ENCODE measurements at regions not wholly inside any gene's neighbourhood (a gene's known extent, or its start where the extent isn't known, plus 50 kb on each side); places are given as distances from the start of the nearest gene placed in this dataset.

DNA sequence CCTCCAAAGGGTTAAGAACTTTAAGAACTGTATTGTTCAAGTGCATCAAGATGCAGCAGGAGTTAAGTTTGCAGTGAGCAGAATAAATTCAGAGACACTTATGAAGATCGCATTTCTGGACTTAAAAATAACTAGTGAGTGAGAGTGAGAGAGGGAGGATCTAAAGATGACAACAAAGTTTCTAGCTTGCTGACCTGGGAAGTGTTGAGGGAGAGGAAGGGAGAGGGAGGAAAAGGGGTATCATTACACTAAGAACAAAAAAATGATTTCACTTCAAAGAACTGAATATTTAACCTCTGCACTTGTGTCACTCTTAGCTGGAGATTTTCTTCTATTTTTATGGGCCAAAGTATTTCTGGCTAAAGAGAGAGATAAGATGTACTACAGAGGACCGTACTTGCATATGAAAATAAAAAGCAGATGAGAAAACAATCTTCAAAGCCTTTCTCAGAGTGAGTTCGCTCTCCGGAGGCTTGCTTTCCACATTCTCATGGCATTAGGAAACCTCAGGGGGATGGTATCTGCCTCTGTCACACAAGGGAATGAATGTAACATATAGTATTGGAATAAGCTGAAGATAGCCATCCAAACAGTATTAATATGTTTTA is 91.4 kb upstream of the TJP1 start:
- DNase-seq = no peak

DNA sequence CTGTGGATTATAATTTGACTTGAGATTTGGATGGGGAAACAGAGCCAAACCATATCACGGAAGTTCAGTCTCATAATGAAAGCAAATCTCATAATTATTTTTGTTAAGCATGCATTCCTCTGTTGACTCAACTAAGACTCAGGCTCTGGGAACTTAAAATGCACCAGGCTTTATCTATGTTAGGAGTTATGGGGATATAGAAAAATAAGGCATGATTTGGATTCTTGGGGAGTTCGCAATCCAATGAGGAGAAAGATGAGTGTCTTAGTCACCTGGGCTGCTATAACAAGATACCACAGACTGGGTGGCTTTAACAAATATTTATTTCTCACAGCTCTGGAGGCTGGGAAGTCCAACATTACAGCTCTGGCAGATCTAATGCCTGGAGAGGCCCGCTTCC is 89.4 kb upstream of the TJP1 start:
- no peak for DNase-seq

GRCh38 chr15:29910068-29910467 is 87.8 kb upstream of the TJP1 start:
- DNase-seq = no peak

DNA sequence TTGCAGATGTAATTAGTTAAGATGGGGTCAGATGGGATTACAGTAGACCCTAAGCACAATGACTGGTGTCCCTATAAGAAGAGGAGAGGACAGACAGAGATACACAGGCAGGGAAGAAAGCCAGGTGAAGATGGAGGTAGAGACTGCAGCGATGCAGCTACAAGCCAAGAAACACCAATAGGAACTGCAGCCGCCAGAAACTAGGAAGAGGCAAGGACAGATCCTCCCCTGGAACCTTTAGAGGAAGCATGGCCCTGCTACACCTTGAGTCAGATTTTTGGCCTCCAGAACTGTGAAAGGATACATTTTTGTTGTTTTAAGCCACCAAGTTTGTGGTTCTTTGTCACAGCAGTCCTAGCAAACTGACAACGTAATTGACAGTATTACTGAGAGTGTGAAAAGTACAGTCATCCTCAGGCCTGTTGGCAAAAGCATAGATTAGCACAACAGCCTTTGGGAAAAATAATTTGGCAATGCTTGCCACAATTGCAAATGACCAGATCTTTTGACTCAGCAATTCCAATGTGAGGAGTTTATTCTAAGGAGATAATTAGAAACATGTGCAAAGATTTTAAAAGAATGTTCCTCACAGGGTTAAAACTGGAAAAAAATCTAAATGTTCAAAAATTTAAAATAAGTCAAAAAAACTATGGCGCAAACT is 82.6 kb upstream of the TJP1 start:
- DNase-seq = no peak

DNA sequence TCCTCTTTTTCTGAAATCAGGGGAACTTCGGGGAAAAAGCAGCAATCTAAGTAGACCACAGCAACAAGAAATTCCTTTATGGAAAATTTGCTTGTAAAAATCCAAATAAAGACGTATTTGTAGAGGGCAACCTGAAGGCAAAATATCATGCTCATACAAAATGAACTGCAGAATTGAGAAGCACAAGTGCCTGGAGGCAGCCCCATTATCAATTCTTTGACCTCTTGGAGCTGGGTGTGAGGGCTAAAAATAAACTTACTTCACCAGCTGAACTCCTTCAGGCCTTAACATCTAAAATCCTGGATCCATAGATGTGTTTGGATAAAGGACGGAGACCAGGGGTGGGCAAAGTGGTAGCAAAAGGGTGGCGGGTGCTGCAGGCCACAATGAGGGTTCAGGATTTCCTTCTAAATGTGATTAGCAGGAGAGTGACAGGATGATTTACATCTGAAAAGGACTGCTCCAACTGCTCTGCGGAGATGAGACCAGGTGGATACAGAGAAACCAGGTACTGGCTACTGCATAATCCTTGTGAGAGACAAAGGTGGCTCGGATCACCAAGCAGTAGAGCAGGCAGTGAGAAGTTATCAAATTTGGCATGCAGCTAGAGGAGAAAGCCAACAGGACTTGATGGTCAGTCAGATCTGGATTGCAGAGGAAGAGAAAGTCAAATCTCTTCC is 81.7 kb upstream of the TJP1 start:
- DNase-seq = no peak

DNA sequence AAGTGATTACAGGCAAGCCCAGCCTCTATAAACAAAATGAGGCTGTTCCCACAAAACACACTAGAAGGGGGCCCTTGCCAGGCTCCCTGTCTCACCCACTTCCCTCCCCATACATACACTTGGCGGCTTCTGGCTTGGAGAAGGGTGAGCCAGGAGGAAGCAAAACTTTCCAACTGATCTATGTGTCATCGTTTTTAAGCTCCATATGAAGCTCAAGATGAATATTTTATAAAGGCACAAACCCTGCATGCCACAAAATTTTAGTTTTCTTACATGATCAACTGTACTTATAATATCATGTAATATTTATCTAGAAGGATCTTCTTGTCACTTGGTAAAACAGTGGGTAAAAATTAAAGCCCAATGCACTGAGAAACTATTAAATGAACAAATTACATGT is 80.8 kb upstream of the TJP1 start:
- DNase-seq = no peak

DNA sequence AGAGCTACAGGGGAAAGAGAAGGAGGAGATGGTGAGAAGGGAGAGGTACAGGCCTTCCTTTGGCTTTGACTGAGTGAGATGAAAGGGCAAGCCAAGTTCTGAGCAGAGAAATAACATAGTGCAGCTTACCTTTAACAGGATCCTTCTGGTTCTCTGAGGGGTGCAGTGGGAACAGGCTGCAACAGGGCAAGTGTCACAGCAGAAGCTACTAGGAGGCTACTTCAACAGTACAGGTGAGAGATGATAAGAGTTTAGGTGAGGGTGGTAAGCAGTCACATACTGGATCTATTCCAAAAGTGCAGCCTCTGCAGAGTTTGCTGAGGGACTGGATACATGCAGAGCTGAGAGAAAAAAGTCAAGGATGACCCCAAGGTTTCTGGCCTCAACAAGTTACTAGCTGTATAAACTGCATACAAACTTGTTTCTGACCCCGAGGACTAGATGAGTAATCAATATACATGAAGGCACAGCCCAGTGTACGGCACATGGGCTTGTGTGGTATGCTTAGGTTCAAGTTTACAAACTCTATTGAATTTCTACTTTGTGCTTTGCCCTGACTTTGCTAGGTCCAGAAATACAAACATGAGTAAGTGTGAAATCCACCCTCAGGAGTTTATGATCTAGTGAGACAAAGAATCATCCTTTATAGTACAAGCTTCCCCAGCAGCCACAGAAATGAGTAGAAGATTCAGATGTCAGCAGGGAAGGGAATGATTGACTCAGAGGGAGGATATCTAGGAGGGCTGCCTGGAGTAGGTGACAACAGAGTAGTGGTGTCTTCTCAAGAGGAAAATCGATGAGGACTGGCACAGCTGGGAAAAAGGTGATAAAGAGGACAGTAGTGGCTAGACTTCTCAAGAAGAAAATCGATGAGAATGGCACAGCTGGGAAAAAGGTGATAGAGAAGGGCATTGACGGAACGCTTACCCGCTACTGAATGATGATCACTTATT is 78.2 kb upstream of the TJP1 start:
- DNase-seq = no peak

DNA sequence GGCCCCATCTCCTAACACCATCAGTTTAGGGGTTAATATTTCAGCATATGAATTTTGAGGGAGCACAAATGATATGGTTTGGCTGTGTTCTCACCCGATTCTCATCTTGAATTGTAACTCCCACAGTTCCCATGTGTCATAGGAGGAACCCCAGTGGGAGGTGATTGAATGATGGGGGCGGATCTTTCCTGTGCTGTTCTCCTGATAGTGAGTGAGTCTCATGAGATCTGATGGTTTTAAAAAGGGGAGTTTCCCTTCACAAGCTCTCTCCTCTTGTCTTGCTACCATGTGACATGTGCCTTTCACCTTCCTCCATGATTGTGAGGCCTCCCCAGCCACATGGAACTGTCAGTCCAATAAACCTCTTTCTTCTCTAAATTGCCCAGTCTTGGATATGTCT is 73.8 kb upstream of the TJP1 start:
- no peak for DNase-seq

GRCh38 chr15:29891096-29891457 is 68.8 kb upstream of the TJP1 start:
- DNase-seq = no peak

- DNase-seq = no peak
Observed at GRCh38 chr15:29890336-29891095, 68.2 kb upstream of the TJP1 start.

DNA sequence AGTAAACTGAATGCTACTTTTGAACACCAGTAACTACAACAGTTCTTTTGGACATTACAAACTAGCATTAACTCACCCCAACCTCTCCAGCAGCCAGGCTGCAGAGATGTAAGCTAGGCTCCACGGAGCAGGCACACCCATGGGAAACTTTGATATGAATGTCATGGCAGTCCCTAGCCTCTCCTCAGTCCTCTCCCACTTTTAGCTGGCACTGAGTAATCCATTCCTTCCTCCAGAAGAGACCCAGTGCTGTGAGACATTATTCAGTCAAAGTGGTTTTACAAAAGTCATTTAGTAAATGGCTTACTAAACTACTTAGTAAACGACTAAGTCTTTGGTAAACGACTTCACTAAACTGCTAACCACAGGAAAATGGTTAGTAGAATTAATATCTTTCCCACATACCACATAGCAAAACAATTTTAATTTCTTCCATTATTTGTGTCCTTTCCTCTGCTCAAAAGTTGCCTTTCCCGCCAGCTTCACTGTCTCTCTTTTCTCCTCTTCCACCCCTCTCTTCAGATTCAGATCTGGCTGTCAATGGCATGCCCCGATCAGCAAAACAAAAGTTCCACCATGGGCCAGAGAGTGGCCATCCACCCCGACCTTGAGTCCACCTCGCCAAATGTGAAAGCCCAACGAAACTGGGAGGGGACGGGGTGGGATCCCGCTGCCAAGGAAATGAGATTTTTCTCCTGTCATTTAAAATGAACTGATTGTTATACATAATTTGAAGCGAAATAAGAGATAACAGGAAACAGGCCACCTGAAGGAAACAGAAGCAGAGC is 67.5 kb upstream of the TJP1 start:
- no peak for DNase-seq

DNA sequence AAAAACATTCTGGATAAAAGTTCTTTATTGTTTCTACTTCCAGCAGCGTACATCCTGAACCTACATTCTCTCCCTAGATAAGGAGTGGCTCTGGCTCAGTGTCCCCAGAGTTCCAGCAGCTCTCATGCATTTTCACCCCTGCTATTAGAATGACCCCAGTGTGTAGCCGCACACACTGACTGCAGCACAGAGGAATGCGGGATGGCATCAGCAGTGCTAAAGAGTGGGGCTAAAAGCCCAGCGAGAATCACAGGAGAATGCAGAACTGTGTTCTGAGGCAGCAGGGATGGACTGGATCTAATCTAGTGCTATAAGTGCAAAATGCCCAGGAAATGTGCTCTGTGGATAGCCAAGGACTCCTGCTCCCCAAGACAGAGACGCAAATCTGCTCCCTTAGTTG is 66.4 kb upstream of the TJP1 start:
- no peak for DNase-seq

- DNase-seq = no peak
Observed at GRCh38 chr15:29887721-29888120, 65.5 kb upstream of the TJP1 start.

GRCh38 chr15:29885183-29885582 is 62.9 kb upstream of the TJP1 start:
- no peak for DNase-seq

DNA sequence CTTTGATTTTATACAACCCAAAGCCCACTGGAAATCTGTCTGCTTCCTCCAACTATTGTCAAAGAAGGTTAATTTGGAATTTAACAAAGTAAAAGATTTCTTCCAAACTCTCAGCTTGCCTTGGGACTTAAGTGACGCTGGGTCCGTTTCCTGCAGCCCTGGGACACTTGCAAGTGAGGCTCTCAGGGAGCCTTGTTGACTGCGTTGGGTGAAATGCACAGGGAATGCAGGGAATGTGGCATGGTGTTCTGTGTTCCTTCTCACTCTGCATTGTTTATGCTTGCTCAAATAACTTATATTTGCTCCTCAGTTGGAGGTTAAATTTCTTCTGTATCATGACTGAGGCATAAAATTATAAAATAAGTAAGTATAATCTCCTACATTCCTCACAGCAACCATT is 60.9 kb upstream of the TJP1 start:
- DNase-seq = no peak

DNA sequence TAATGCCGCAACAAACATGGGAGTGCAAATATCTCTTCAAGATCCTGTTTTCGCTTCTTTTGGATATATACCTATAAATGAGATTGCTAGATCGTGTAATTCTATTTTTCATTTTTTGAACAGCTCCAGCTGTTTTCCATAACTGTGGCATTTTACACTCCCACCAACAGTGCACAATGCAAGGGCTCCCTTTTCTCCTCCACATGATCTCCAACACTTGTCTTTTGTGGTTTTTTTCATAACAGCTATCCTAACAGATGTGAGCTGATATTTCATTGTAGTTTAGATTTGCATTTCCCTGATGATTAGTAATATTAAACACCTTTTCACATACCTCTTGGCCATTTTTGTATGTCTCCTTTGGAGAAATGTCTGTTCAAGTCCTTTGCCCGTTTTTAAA is 58.6 kb upstream of the TJP1 start:
- no peak for DNase-seq

DNA sequence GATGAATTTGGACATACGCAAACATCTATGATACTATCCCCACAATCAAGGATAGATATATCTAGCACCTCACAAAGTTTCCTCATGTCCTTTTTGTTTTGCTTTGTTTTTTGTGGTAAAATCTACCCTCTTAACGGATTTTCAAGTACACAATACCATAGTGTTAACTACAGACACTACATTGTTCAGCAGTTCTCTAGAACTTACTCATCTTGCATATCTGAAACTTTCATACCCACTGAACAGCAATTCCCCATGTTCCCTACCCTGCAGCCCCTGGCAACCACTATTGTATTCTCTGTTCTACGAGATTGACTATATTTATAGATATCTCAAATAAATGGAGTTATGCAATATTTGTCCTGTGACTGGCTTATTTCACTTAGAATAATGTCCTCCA is 58.1 kb upstream of the TJP1 start:
- DNase-seq = no peak

GRCh38 chr15:29874977-29875376 is 52.7 kb upstream of the TJP1 start:
- DNase-seq = no peak

- no peak for DNase-seq
Observed at GRCh38 chr15:29873947-29874411, 51.7 kb upstream of the TJP1 start.

DNA sequence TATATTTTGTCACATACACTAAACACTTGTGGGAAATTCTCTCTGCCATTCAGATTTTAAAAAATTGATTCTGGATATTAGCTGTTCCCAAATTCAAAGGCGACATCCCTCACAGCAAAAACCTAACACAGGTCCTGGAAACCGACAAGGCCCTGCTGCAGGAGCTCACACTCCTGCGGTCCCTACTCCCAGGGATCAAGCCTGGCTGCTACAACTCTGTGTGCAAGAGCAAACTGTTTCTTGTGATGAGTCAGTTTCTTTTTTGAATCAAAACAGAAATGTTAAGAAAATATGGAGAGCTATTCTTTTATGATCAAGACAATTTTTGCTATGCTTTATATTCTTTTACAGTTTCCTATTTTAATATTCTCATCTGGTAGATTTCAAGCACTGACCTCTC is 51.0 kb upstream of the TJP1 start:
- no peak for DNase-seq

- no peak for DNase-seq
Observed at GRCh38 chr15:29872716-29873115, 50.4 kb upstream of the TJP1 start.
